HG03457 (cell line): ENCODE measurements at regions not wholly inside any gene's neighbourhood (a gene's known extent, or its start where the extent isn't known, plus 50 kb on each side); places are given as distances from the start of the nearest gene placed in this dataset.

Source experiments
- ATAC-seq: cut with Tn5 transposase; IDR thresholded peaks from one replicate; pipeline ENCODE4 v1.9.1; 2021; ENCODE audit warnings: moderate number of reproducible peaks; ENCODE audit not compliant: unreplicated experiment

DNA sequence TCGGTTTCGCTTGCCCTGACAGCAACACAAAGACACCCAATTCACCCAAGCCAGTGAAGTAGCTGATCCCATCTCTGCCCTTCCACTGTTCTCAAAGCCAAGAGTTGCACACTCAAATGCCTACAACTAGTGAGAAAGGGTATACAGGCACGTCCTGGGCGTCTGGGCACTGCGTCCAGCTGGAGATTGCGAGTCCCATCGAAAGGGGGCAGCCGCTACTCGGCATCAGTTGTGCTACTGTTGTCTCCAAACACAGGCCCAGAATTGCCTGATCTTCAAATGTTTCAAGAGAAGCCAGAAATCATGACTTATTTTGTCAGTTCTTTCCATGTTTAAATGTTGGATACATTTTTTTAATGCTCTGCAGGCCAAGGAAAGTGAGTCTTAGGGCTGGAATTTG lies 487.8 kb downstream of the BCOR start:
- ATAC-seq, result no peak

DNA sequence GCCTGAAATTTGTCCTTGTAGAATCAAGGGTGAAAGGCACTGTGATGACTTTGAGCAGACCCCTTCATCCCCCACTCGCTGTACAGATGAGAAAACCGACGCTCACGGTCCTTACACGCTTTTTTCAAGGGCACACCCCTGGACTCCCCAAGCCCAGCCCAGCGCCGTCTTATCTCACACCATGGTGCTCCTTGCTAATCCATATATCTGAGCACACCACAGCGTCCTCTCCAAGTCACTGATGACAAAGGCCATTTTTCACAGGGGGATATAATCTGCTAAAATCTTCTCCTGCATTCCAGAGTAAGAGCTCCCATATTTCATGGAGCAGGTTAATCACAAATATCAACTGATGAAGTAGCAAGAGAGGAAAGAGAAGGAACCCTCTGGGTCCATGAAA lies 486.3 kb downstream of the BCOR start:
- no peak for ATAC-seq

- no peak for ATAC-seq
These were observed 484.2 kb downstream of the BCOR start for GRCh38 chrX:39613482-39613995.

DNA sequence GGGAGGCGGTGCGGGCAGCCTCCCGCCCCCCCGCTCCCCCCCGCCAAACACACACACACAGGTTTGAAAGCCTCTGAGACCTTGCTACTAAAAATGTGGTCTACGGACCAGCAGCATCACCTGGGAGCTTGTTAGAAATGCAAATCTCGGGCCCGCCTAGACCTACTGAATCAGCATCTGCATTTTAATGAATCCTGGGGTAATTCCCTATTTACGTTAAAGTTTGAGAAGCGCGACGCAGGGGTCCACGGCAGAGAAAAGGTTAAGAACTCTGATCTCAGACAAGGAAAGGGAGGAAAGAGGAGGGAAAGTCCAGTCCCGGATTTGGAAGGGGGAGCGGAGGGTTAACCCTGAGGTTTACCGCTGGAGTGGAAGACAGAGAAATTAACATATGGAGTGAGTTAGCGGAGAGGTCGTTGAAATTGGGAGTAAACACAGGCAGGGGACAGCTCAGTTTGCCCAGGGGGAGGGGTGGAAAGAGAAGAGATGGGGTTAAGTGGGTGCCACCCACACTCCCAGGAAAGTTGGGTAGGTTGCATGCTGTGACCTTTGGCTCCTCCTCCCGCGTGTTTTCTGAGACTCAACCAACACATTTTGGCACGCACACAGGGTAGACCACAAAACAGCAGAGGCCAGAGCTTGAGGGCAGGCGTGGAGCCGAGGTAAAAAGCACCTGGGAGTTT lies 483.6 kb downstream of the BCOR start:
- no peak for ATAC-seq

- no peak for ATAC-seq
These were observed 483.1 kb downstream of the BCOR start for GRCh38 chrX:39614680-39614998.

DNA sequence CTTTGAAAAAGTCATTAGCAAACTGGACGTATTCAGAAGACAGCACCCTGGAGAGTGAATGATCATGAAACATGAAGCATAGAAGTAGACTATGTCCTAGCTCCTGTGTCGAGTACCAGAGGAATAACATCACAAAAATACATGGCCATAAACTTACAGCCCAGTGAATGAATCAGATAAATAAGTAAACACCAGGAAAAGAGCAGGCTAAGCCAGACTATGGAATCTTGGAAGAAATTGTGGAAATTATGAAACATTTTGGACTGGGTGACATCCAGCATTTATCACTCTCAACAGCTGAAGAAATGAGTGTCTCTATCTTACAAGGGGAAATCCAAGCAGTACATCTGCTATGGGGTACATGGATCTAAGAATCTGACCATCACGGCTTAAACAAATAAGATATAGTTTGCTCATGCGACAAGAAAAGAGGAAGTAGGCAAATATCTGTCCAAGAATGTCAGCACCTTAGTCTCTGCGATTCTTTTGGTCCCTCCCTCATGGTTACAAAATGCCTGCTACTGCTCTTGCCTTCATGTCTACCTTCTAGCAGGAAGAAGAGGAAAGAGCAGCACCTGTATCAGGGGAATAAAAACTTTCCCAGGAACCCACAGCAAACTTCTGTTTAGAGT lies 481.5 kb downstream of the BCOR start:
- no peak for ATAC-seq

DNA sequence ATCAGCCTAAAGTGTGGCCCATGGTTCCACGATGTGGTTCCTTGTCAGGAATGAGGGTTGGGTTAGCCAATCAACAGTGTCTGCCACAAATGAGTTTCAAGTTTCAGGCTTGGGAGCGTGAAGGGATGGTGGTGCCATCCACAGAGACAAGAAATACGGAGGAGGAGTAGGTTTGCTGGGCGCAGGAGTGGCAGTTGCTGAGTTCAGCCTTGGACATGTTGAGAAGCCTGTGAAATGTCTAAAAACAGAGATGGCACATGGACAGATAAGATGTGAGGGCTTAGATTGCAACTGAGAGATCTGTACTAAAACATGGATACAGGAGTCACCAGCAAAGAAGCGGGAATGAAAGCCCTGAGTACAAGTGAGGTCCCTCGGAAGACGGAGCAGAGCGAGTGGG lies 481.0 kb downstream of the BCOR start:
- ATAC-seq, result no peak

DNA sequence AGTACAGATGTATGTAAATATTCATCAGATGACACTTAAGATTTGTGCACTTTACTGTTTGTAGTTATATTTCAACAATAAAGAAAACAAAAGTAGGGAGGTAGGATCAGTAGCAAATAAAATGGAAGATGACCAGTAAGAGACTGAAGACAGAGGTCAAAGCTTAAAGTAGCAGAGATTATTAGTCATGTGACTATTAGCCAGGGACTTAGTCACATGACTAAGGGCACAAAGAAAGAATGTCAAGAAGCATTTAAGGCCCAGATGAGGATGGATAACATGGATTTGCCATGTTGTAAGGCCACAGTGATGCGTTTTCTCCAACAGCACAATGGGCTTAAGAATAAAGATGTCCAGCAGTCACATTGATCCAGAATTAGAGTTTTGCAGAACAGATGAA lies 479.6 kb downstream of the BCOR start:
- ATAC-seq, result no peak

DNA sequence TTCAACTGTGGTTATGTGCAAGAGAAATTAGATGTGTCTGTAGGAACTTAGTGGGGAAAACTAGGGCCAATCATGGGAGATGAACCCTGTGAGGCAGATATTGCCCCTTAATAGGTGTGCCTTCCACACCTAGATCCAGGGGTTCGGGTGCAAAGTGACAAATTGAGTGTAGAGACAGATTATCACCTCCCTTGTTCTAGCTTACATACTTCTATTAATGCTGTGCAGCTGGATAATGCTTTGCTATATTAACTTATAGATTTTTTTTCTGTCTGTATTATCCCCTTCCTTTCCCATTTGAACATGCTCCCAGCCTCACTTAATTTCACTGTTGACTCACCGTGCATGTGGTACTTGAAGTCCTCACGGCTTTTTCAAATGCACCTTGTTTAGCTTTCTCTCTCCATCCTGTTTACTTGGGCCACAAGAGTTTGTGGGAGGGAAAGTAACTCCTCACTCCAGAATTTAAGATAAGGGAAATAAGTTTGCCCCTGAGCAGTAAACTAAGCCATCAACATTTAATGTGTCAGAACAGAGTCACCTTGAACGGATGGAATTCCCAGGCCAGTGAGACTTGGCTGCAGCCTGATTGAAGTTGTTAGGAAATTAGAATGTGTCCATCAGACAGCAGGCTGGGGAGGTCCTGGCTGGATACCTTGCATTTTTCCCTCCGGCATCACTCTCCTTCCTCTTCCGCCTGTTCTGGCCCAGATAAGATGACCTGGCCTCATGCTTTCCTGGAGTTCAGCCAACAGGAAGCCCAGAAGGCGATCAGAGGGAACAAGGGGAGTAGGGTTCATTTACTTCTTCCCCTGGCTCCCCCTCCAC lies 478.4 kb downstream of the BCOR start:
- ATAC-seq, result no peak

DNA sequence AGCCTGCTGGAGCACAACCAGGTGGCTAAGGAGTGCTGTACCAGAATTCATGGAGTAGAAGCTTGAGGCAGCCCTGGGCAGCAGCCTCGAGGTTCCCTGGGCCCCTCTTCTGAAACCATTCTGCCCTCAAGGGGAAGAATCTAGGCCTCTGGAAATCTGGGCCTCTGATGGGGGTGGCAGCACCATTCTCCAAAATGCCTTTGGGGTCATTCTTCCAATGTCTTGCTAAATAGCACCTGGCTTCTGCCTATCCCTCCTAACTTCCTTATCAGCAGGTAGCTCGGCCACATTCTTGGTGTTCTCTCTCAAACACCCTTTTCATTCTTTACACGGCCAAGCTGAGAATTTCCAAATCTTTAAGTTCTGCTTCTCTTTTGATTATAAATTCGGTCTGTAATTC lies 473.6 kb downstream of the BCOR start:
- ATAC-seq, result no peak

- ATAC-seq, result no peak
These were observed 471.9 kb downstream of the BCOR start for GRCh38 chrX:39625810-39626209.

DNA sequence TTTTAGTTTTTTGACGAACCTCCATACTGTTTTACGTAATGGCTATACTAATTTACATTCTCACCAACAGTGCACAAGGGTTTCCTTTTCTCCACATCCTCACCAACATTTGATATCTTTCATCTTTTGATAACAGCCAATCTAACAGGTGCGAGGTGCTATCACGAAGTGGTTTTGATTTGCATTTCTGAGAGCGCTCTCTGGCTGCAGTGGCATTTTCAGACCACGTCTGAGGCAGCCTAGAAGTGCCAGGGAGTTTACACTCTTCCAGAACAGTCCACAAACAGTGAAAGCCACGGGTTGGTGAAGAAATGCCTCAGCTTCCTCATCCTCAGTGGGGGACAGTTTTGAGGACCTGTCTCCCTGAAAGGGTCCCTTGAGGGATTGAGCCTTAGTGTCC lies 471.0 kb downstream of the BCOR start:
- ATAC-seq, result no peak

DNA sequence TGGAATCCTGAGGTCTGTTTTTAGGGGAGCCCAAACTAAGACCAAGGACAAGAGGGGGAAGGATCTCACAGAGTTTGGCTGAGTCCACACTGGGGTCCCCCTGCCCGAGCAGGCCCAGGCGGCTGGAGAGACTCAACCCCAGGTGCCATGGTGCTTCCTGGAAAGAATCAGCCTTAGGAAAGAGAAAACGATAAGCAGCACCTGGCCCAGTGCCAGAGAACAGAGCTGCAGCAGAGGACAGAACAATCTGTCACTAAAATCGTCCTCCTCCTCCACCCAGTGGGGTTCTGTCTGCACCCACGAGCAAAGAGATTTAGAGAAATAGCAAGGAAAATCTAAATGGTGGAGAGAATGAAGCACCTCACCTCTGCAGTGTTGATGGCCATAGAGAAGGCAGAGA lies 470.5 kb downstream of the BCOR start:
- ATAC-seq, result no peak

- ATAC-seq, result no peak
These were observed 468.8 kb downstream of the BCOR start for GRCh38 chrX:39629001-39629400.

GRCh38 chrX:39630344-39630743 lies 467.4 kb downstream of the BCOR start:
- no peak for ATAC-seq

DNA sequence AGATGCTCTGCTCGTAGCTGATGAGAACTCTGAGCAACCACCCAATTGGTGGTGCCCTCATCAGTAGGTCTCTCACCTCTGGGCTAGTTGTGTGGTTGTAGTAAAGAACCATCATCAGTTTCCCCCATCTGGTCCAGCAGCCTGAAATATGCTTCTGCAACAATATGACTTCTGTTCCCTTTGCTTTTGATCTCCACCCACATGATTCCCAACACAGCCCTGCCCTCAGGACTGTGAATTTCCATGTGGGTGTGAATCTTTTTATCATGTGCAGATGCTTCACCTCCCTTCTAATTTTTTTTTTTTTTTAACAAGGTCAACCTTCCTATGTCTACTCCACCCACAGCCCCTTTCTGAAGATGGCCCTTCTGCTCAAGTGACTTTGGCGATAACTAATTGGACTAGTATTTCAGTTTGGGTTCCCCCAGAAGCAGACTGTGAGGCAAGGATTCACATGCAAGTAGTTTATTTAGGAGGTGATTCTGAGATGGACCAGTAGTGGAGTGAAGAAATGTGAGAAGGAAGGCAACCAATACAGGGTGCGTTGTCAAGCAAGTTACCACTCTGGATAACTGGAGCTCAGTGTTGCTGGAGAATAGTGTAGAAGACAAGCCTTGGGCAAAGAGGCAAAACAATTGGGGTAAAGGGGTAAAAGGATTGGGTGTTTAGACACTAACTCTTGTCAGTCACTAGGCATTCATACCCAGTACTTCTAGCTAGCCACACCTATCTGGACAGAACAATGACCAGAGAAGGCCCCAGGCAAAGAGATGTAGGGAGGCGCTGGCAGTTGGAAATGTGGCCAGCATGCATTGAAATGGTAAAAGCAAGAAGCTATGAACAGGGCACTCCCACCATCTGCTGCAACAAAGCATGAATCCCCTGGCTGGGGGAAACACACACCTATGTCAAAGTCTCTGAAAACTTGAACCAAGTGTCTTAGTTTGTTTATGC lies 466.2 kb downstream of the BCOR start:
- ATAC-seq, result no peak

DNA sequence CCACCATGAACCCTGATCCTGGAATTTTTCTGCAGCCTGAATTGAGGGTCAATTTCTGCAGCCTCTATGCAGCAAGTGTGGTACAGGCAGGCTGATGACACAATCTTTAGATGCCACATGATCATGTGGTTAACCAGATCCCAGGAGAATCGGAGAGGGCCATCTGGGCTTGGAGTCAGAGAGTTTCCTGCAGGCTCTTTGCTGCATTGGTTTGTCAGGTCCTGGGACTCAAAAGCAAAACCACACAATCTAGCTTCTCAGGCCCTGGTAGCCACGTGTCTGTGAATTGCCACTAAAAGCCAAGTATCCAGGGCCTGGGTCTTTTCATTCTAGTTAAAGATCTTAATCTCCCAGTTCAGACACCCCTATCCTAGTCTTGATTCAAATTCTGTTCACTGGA lies 464.5 kb downstream of the BCOR start:
- ATAC-seq, result no peak

GRCh38 chrX:39636481-39636880 lies 461.3 kb downstream of the BCOR start:
- no peak for ATAC-seq

DNA sequence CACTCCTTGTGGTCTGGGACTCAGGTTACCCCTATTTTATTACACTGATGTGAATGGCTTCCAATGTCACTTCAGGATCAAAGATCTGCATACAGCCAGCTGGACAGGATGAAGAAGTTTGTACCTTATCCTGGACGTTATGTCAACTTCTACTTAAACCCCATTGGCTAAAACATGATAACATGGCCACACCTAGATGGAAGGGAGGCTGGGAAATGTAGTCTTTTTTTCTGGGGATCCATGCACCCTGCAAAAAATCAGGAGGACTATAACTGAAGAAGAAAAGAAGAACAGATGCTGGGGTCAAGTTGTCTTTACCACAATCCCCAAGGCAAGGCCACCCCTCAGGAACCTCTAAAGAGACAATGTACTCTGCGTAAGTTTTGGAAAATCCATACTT lies 459.2 kb downstream of the BCOR start:
- no peak for ATAC-seq

DNA sequence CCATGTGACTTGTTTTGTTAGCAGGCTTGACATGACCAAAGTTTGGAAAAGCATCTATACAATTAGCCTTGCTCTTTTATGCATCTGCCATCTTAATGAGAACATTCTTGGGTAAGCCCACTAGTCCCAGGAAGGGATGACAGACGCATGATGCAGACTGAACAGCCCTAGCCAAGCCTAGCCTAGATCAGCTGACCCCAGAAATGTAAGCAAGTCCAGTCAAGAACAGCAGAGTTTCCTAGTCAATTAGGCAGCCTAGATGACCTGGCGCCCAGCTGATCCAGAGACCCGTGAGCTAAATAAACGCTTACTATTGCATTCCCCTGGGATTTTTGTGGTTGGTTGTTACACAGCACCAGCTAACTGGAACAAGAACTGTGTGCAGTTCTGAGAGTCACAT lies 457.9 kb downstream of the BCOR start:
- ATAC-seq, result no peak

DNA sequence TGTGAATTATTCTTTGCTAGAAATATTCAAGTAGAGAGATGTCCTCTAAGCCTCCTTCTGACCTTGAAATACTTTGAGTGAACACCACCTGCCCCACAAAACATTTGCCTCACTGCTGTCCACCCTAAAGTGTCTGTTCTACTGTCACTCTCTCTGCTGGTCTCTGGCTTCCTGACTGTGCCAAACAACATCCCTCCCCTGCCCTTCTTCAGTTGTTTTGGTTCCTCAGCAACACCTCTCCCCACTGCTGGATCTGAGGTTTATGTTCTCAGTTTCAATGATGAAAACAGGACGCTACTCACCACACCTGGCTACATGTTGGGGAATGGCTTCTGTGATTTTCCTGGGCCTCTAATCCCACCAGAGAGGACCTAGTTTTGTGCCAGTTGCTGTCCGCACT lies 456.9 kb downstream of the BCOR start:
- no peak for ATAC-seq
